Effector memory CD8-positive, alpha-beta T cell (primary cell): ENCODE measurements at regions not wholly inside any gene's neighbourhood (a gene's known extent, or its start where the extent isn't known, plus 50 kb on each side); places are given as distances from the start of the nearest gene placed in this dataset.

ENCODE experiments used
- ATAC-seq: fragments of 150-1000 bp; cut with Tn5 transposase; replicated peaks from 2 replicates; pipeline ENCODE4 v1.10.0; 2021; ENCODE audit warnings: mild to moderate bottlenecking, moderate library complexity
- DNase-seq, 3 experiments: peaks; one replicate each; pipeline ENCODE4 v3.0.0; 2021
- H3K27ac Mint-ChIP-seq, 2 donors: one replicate each; pipeline ENCODE4 v1.8.0; 2022; ENCODE audit warnings: mild to moderate bottlenecking in 2 of 2, mixed read lengths in 2 of 2, moderate library complexity in 2 of 2
- H3K27me3 Mint-ChIP-seq, 2 donors: one replicate each; pipeline ENCODE4 v1.8.0; 2022; ENCODE audit warnings: mixed read lengths in 2 of 2
- H3K36me3 Mint-ChIP-seq: one replicate; pipeline ENCODE4 v1.8.0; 2022; ENCODE audit warnings: mild to moderate bottlenecking, moderate library complexity, mixed read lengths; ENCODE audit not compliant: insufficient read depth
- H3K4me1 Mint-ChIP-seq, 2 donors: one replicate each; pipeline ENCODE4 v1.8.0; 2022; ENCODE audit warnings: low read depth in 2 of 2, mixed read lengths in 2 of 2
- H3K4me3 Mint-ChIP-seq, 2 donors: one replicate each; pipeline ENCODE4 v1.8.0; 2022; ENCODE audit warnings: mild to moderate bottlenecking in 2 of 2, mixed read lengths in 2 of 2, moderate library complexity in 2 of 2
- H3K9me3 Mint-ChIP-seq, 2 donors: one replicate each; pipeline ENCODE4 v1.8.0; 2022; ENCODE audit warnings: mixed read lengths in 2 of 2

- Mint-ChIP-seq H3K27ac (no peak overlapping the region), H3K36me3 (no peaks in the 10 kb centered on the region), H3K9me3 (peaks cover 0 to 4% of the 10 kb centered on the region in 2 donors), H3K27me3 (no peaks in the 10 kb centered on the region), H3K4me1 (no peaks in the 10 kb centered on the region), H3K4me3 (no peak overlapping the region)
- DNase-seq = no peak
- no peak for ATAC-seq
These were observed 138.9 kb upstream of the TMEFF2 start for GRCh38 chr2:192333642-192334041.

GRCh38 chr2:192328297-192328696, 133.6 kb upstream of the TMEFF2 start:
- H3K27ac Mint-ChIP-seq = no peak overlapping the region
- peaks cover 0 to 2% of the 10 kb centered on the region in 2 donors for H3K9me3 Mint-ChIP-seq
- no peaks in the 10 kb centered on the region for H3K4me1 Mint-ChIP-seq
- no peaks in the 10 kb centered on the region for H3K27me3 Mint-ChIP-seq
- H3K4me3 Mint-ChIP-seq = no peak overlapping the region
- ATAC-seq = no peak
- DNase-seq = no peak
- no peaks in the 10 kb centered on the region for H3K36me3 Mint-ChIP-seq

- Mint-ChIP-seq H3K4me1 (no peaks in the 10 kb centered on the region), H3K9me3 (no peaks in the 10 kb centered on the region), H3K27ac (no peak overlapping the region), H3K36me3 (no peaks in the 10 kb centered on the region), H3K4me3 (no peak overlapping the region), H3K27me3 (no peaks in the 10 kb centered on the region)
- DNase-seq = no peak
- ATAC-seq = no peak
These were observed 132.8 kb upstream of the TMEFF2 start for GRCh38 chr2:192327576-192327975.

- Mint-ChIP-seq H3K27ac (no peak overlapping the region), H3K9me3 (peaks cover 3 to 6% of the 10 kb centered on the region in 2 donors), H3K27me3 (no peaks in the 10 kb centered on the region), H3K4me3 (no peak overlapping the region), H3K4me1 (no peaks in the 10 kb centered on the region), H3K36me3 (no peaks in the 10 kb centered on the region)
- DNase-seq (no peak), ATAC-seq (no peak)
These were observed 120.8 kb upstream of the TMEFF2 start for GRCh38 chr2:192315543-192315942.

- H3K4me3 Mint-ChIP-seq = no peak overlapping the region
- no peaks in the 10 kb centered on the region for H3K36me3 Mint-ChIP-seq
- no peak overlapping the region for H3K27ac Mint-ChIP-seq
- H3K4me1 Mint-ChIP-seq = no peaks in the 10 kb centered on the region
- ATAC-seq = no peak
- no peaks in the 10 kb centered on the region for H3K27me3 Mint-ChIP-seq
- no peak for DNase-seq
- H3K9me3 Mint-ChIP-seq = peaks cover 3 to 6% of the 10 kb centered on the region in 2 donors
These were observed 120.2 kb upstream of the TMEFF2 start for GRCh38 chr2:192314800-192315481.

- no peak for DNase-seq
- no peaks in the 10 kb centered on the region for H3K4me1 Mint-ChIP-seq
- H3K27ac Mint-ChIP-seq = no peak overlapping the region
- H3K9me3 Mint-ChIP-seq = peaks cover 3 to 6% of the 10 kb centered on the region in 2 donors
- H3K36me3 Mint-ChIP-seq = no peaks in the 10 kb centered on the region
- no peak overlapping the region for H3K4me3 Mint-ChIP-seq
- no peaks in the 10 kb centered on the region for H3K27me3 Mint-ChIP-seq
- no peak for ATAC-seq
These were observed 119.0 kb upstream of the TMEFF2 start for GRCh38 chr2:192313773-192314172.

- DNase-seq (no peak), ATAC-seq (no peak)
- Mint-ChIP-seq H3K9me3 (peaks cover 3 to 6% of the 10 kb centered on the region in 2 donors), H3K4me3 (no peak overlapping the region), H3K4me1 (no peaks in the 10 kb centered on the region), H3K36me3 (no peaks in the 10 kb centered on the region), H3K27ac (no peak overlapping the region), H3K27me3 (no peaks in the 10 kb centered on the region)
These were observed 117.1 kb upstream of the TMEFF2 start for GRCh38 chr2:192311701-192312460.

GRCh38 chr2:192307530-192307929, 112.8 kb upstream of the TMEFF2 start:
- Mint-ChIP-seq H3K4me3 (no peak overlapping the region), H3K4me1 (no peaks in the 10 kb centered on the region), H3K27ac (no peak overlapping the region), H3K9me3 (peaks cover 3 to 6% of the 10 kb centered on the region in 2 donors), H3K36me3 (no peaks in the 10 kb centered on the region), H3K27me3 (no peaks in the 10 kb centered on the region)
- ATAC-seq = no peak
- DNase-seq = no peak

- no peak for ATAC-seq
- H3K27me3 Mint-ChIP-seq = no peaks in the 10 kb centered on the region
- DNase-seq = no peak
- H3K27ac Mint-ChIP-seq = no peak overlapping the region
- no peaks in the 10 kb centered on the region for H3K36me3 Mint-ChIP-seq
- H3K9me3 Mint-ChIP-seq = no peaks in the 10 kb centered on the region
- no peak overlapping the region for H3K4me3 Mint-ChIP-seq
- H3K4me1 Mint-ChIP-seq = no peaks in the 10 kb centered on the region
These were observed 103.9 kb upstream of the TMEFF2 start for GRCh38 chr2:192298664-192299063.

GRCh38 chr2:192292478-192292877, 97.7 kb upstream of the TMEFF2 start:
- Mint-ChIP-seq H3K36me3 (no peaks in the 10 kb centered on the region), H3K27me3 (no peaks in the 10 kb centered on the region), H3K4me1 (no peaks in the 10 kb centered on the region), H3K27ac (no peak overlapping the region), H3K4me3 (no peak overlapping the region), H3K9me3 (peaks cover 0 to 1% of the 10 kb centered on the region in 2 donors)
- no peak for ATAC-seq
- no peak for DNase-seq

GRCh38 chr2:192288295-192288694, 93.6 kb upstream of the TMEFF2 start:
- Mint-ChIP-seq H3K9me3 (peaks cover 0 to 1% of the 10 kb centered on the region in 2 donors), H3K4me1 (no peaks in the 10 kb centered on the region), H3K36me3 (no peaks in the 10 kb centered on the region)

GRCh38 chr2:192286093-192286701, 91.5 kb upstream of the TMEFF2 start:
- Mint-ChIP-seq H3K27me3 (no peaks in the 10 kb centered on the region), H3K36me3 (no peaks in the 10 kb centered on the region), H3K4me3 (no peak overlapping the region), H3K4me1 (no peaks in the 10 kb centered on the region), H3K9me3 (peaks cover 0 to 1% of the 10 kb centered on the region in 2 donors), H3K27ac (no peak overlapping the region)
- DNase-seq (no peak), ATAC-seq (no peak)

More at GRCh38 chr2:192288295-192288694, 93.6 kb upstream of the TMEFF2 start:
- no peak overlapping the region for H3K4me3 Mint-ChIP-seq
- H3K27me3 Mint-ChIP-seq = no peaks in the 10 kb centered on the region
- no peak for ATAC-seq
- H3K27ac Mint-ChIP-seq = no peak overlapping the region
- no peak for DNase-seq

- no peaks in the 10 kb centered on the region for H3K9me3 Mint-ChIP-seq
- no peak overlapping the region for H3K27ac Mint-ChIP-seq
- no peak for ATAC-seq
- H3K36me3 Mint-ChIP-seq = no peaks in the 10 kb centered on the region
- no peaks in the 10 kb centered on the region for H3K4me1 Mint-ChIP-seq
- H3K4me3 Mint-ChIP-seq = no peak overlapping the region
- H3K27me3 Mint-ChIP-seq = no peaks in the 10 kb centered on the region
- DNase-seq = no peak
These were observed 88.7 kb upstream of the TMEFF2 start for GRCh38 chr2:192283450-192283849.

- no peak for DNase-seq
- no peak overlapping the region for H3K4me3 Mint-ChIP-seq
- H3K4me1 Mint-ChIP-seq = no peaks in the 10 kb centered on the region
- no peak for ATAC-seq
- no peaks in the 10 kb centered on the region for H3K27me3 Mint-ChIP-seq
- peaks cover 0 to 5% of the 10 kb centered on the region in 2 donors for H3K9me3 Mint-ChIP-seq
- no peak overlapping the region for H3K27ac Mint-ChIP-seq
- H3K36me3 Mint-ChIP-seq = no peaks in the 10 kb centered on the region
These were observed 84.0 kb upstream of the TMEFF2 start for GRCh38 chr2:192278701-192279100.
